ENCODE measurements at regions not wholly inside any gene's neighbourhood (a gene's known extent, or its start where the extent isn't known, plus 50 kb on each side); places are given as distances from the start of the nearest gene placed in this dataset.
"Not testable (repeated sequence)": the region's sequence is repeated elsewhere in the genome, so short reads cannot be mapped to it uniquely, and the experiment has no call there.

DNA sequence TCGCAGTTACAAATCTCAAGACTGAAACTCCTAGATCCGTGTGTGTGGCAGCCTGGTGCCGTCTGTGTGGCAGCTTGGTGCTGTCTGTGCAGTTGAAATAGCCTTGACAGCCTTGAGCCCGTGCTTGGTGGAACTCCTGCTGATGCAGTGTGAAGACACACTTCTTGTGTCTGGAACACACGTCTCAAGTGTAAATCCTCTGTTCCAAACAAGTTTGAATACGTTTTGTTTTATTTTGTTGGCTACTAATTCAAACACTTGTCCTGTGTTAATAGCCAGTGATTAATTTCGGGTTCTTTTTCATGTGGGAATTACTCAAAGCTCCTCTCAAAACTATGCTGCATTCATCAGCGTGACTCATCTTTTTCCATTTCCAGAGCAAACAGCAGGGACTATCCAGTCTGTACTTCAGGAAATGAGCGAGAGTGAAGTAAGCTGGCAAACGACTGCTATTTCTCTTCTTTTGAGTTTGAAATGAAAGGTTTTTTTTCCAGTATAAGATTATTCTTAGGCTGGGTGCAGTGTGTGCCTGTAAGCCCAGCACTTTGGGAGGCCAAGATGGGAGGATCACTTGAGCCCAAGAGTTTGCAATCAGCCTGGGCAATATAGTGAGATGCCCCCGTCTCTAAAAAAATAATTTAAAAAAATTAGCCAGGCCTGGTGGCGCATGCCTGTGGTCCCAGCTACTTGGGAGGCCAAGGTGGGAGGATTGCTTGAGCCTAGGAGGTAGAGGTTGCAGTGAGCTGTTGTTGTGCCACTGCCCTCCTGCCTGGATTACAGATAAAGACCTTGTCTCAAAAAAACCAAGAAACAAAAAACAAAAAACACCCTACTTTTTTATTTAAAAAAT is 152.9 kb downstream of the SPP2 start:
- no peak for DNase-seq (ENCODE audit: low read depth in 2 of 3, low spot score in 2 of 3)

GRCh38 chr2:234202601-234203000 is 152.1 kb downstream of the SPP2 start:
- no peak for DNase-seq (ENCODE audit: low read depth in 2 of 3, low spot score in 2 of 3)

DNA sequence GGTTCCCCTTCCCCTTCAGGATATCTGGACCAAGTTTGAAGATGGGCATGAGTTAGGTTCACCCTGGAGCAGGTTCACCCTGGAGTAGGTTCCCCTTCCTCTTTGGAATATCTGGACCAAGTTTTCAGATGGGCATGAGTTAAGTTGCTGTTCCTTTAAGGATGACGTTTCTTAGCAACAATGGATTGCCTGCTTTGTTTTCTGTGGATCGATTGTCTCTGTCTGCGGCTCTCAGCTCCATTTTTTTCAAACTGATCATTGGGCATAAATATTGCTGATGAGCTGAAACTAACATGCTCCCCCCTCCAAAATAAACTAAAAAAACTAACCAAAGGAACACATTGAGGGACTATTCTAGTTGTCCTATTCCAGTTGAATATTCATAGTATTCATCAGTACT is 149.5 kb downstream of the SPP2 start:
- DNase-seq (ENCODE audit: low read depth in 2 of 3, low spot score in 2 of 3) = no peak

GRCh38 chr2:234198976-234199375 is 148.5 kb downstream of the SPP2 start:
- no peak for DNase-seq (ENCODE audit: low read depth in 2 of 3, low spot score in 2 of 3)

- no peak for DNase-seq (ENCODE audit: low read depth in 2 of 3, low spot score in 2 of 3)
Measured at GRCh38 chr2:234195516-234195915, 145.0 kb downstream of the SPP2 start.

GRCh38 chr2:234193977-234194563 is 143.6 kb downstream of the SPP2 start:
- DNase-seq (ENCODE audit: low read depth in 2 of 3, low spot score in 2 of 3) = no peak

DNA sequence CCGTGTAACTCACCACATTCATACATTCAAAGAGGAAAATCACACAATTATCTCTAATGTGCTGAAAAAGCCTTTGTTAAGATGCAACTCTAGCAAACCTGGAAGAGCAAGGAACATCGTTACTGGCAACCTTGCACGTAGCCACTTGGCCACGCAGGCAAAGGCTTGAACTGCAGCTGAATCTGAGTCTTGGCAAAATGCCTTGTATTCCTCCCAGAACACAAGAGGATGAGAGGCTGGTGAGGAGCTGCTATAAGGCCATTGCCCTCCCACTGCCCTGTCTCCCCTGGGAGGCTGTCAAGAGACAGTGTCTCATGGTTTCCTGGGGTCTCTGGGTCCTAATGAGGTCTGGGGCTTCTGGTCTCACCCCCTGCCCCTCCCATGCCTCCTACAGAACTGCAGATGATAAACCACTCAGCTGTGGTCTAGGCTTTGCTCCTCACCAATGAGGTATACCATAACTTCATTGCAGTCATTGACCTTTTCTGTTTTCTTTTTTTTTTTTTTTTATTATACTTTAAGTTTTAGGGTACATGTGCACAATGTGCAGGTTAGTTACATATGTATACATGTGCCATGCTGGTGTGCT is 141.4 kb downstream of the SPP2 start:
- no peak for DNase-seq (ENCODE audit: low read depth in 2 of 3, low spot score in 2 of 3)

DNA sequence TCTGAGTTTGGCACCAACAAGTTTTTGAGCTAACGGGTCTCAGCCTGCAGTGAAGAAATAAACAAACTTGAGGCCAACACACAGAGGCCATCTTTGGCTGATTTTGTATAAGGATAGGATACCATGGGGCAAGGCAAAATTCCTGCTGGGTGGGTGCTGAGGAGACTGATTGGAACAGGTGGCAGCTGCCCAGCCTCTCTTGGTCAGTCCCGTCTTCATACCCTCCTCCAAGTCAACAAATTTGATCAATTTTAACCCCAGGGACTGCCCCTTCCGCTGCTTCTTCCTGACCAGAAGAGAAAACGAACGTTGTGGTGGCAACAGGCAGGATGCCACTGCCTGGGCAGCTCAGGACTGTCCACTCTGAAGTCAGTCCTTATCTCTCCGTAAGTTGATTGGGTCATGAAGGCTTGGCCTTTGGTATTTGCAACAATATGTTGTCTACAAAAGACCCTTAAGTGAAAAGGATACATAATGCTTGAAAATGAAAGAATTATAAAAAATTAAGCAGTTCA is 139.3 kb downstream of the SPP2 start:
- no peak for DNase-seq (ENCODE audit: low read depth in 2 of 3, low spot score in 2 of 3)

- DNase-seq (ENCODE audit: low read depth in 2 of 3, low spot score in 2 of 3) = no peak
Measured at GRCh38 chr2:234189230-234189629, 138.7 kb downstream of the SPP2 start.

- no peak for DNase-seq (ENCODE audit: low read depth in 2 of 3, low spot score in 2 of 3)
Measured at GRCh38 chr2:234187646-234188174, 137.2 kb downstream of the SPP2 start.

DNA sequence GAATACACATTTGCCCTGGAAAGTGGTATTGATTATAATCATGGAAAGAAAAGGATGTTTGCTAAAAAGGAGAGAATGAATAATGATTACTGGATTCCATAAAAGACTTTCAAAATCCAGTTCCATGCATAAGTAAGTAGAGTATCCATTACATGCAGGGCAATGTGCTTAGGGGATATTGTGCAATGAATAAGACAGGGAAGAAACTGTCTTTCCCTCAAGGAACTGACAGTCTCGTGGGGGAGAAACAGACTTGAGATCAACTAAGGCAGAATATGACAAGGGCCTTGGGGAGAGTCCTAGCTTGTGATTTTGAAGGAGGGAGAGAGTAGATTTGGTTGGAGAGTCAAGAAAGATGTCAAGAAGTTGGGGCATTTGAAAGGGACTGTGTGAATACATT is 130.6 kb downstream of the SPP2 start:
- DNase-seq (ENCODE audit: low read depth in 2 of 3, low spot score in 2 of 3) = no peak

GRCh38 chr2:234179031-234179363 is 128.5 kb downstream of the SPP2 start:
- no peak for DNase-seq (ENCODE audit: low read depth in 2 of 3, low spot score in 2 of 3)

DNA sequence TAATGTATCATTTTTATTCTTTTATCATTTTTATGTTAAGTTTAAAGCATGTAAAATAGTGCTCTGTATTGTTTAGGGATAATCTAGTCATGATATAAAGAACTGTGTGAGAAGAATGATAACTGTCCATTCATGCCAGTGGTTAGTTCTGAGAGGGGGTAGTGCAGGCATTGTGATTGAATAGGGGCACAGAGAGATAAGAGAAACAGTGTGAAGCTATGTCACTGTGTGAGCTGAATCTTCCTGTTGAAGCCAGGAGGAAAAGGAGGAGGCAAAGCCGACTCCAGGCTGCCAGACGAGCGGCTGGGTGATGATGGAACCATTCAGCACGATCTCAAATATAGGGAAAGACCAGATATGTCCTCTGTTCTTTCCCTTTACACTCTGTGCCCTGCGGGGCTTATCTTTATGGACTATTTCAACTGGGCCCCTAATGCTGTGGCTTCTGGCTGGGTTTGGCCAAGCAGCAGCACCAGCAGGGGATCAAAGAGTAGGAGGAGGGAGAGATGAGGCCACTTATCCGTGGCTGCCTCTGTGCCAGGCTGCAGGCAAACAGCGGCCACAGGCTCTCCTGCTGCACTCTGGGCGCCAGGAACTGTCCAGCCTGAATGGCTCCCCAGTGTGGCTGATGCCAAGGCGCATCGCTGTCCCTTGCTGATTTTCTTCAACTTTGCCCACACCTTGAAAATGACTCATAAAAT is 128.0 kb downstream of the SPP2 start:
- DNase-seq (ENCODE audit: low read depth in 2 of 3, low spot score in 2 of 3) = no peak

- no peak for DNase-seq (ENCODE audit: low read depth in 2 of 3, low spot score in 2 of 3)
Measured at GRCh38 chr2:234175649-234176048, 125.1 kb downstream of the SPP2 start.

- no peak for DNase-seq (ENCODE audit: low read depth in 2 of 3, low spot score in 2 of 3)
Measured at GRCh38 chr2:234174742-234175141, 124.2 kb downstream of the SPP2 start.

GRCh38 chr2:234172532-234172931 is 122.0 kb downstream of the SPP2 start:
- DNase-seq (ENCODE audit: low read depth in 2 of 3, low spot score in 2 of 3) = no peak

GRCh38 chr2:234172066-234172465 is 121.6 kb downstream of the SPP2 start:
- no peak for DNase-seq (ENCODE audit: low read depth in 2 of 3, low spot score in 2 of 3)

- no peak for DNase-seq (ENCODE audit: low read depth in 2 of 3, low spot score in 2 of 3)
Measured at GRCh38 chr2:234171666-234172065, 121.2 kb downstream of the SPP2 start.

- DNase-seq (ENCODE audit: low read depth in 2 of 3, low spot score in 2 of 3) = no peak
Measured at GRCh38 chr2:234169674-234170073, 119.2 kb downstream of the SPP2 start.

GRCh38 chr2:234168605-234169570 is 118.4 kb downstream of the SPP2 start:
- DNase-seq (ENCODE audit: low read depth in 2 of 3, low spot score in 2 of 3) = not testable (repeated sequence)
